ENCODE measurements at regions not wholly inside any gene's neighbourhood (a gene's known extent, or its start where the extent isn't known, plus 50 kb on each side); places are given as distances from the start of the nearest gene placed in this dataset.
"Not testable (repeated sequence)": the region's sequence is repeated elsewhere in the genome, so short reads cannot be mapped to it uniquely, and the experiment has no call there.

DNA sequence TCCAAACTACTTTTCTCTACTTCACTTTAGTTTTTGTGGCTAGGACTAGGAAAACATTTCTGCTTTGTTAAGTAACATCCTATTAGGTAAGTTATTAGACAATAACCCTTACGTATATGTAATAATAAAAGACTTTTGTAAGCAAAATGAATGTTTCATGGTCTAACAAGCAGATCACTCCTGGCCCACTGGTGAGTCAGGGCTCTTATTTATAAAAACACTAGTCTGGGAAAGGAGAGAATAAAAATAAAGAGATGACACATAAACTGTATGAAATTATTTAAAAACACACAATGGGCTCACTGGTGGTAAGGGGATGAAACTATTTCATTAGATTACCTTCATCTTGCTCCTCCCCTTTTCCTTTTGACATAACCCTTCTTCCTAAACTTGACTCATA, 2212.2 kb upstream of the ACO1 start:
- no peak for DNase-seq (ENCODE audit: low read depth in 2 of 3, low spot score in 1 of 3)

DNA sequence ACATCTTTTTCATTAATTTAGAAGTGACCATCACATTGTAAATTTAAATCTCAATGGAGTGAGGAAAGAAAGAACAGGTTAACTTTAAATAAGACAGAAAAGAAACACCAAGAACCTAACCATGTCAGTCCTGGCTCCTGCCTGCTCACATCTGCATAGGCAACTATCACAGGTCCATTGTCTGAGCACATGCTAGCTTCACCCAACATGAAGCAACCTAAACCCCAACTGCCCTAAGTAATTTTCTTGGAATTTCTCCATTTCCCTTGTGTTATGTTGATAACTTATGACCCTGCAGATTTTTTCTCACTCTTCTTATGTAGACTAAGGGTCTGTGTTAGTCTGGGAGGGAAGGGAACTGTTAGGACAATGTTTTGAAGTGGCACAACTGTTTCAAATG, 2205.8 kb upstream of the ACO1 start:
- DNase-seq (ENCODE audit: low read depth in 2 of 3, low spot score in 1 of 3): no peak

DNA sequence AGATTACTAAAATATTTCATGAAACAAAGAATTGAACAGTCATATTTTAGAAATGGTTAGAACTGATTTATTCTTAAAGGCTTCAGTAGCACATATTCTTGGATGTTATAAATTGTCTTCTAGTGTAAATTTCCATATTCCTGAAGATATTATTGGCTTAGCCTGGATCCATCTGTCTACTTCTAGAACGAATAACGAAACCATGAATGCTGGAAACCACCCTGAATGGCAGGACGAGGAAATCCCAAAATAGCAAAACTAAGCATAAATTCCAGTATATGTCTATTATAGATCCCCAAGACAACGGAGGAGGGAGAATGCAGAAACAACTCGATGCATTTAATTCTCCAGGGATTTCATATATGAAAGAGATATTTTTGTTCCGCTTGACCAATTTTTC, 2191.0 kb upstream of the ACO1 start:
- DNase-seq (ENCODE audit: low read depth in 2 of 3, low spot score in 1 of 3): no peak

DNA sequence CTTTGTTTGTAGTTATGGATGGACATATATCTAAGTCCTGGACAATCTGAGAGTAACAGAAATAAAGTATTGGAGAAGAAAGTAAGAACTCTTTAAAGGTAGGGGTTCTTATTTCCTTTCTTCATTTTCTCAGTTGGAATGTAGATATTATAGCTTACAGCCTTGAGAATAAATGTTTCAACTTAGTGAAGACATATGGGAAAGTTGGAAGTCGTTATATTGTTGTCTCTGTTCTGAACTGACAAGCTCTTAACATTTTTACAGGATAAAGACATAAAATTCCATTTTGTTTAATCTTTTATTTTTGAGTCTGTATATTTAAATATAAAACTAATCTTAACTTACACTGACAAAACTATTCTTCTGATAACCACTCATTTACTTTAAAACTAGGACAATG, 2187.5 kb upstream of the ACO1 start:
- DNase-seq (ENCODE audit: low read depth in 2 of 3, low spot score in 1 of 3): no peak

DNA sequence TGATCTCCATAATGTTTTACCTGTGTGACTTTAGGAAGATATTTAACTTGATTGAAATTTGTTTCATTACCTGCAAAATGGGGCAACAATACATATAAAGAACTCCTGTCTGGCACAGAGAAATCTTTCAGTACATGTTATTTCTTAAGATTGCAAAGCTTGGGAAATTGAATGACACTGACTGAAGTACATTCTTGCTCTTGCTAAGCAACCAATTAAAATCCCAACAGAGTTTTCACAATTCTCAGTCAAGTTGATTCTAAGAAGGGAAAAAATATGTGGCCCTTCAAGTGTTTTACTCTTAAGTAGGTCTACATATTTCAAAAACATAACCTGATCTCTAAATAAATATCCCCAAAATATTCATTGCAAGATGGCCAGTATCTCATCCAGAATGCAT, 2187.0 kb upstream of the ACO1 start:
- no peak for DNase-seq (ENCODE audit: low read depth in 2 of 3, low spot score in 1 of 3)

DNA sequence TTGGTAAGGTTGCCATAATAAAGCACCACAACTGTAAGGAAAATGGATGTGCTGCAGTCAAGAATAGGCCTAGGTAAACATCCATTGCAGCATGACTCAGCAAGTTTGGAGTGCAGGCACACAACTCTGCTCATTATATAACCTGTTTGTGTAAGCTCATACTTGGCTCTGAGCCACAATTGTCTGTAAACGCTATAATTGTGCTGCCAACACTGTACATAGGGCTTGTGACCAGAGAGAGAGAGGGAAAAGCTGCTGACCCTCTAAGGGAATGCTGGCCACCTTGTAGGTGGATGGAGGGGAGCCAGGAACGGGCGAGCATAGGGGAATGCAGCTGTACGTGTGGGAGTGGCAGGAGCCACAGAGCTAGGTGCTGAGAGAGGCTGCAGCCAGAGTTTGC, 2186.5 kb upstream of the ACO1 start:
- DNase-seq (ENCODE audit: low read depth in 2 of 3, low spot score in 1 of 3): no peak

DNA sequence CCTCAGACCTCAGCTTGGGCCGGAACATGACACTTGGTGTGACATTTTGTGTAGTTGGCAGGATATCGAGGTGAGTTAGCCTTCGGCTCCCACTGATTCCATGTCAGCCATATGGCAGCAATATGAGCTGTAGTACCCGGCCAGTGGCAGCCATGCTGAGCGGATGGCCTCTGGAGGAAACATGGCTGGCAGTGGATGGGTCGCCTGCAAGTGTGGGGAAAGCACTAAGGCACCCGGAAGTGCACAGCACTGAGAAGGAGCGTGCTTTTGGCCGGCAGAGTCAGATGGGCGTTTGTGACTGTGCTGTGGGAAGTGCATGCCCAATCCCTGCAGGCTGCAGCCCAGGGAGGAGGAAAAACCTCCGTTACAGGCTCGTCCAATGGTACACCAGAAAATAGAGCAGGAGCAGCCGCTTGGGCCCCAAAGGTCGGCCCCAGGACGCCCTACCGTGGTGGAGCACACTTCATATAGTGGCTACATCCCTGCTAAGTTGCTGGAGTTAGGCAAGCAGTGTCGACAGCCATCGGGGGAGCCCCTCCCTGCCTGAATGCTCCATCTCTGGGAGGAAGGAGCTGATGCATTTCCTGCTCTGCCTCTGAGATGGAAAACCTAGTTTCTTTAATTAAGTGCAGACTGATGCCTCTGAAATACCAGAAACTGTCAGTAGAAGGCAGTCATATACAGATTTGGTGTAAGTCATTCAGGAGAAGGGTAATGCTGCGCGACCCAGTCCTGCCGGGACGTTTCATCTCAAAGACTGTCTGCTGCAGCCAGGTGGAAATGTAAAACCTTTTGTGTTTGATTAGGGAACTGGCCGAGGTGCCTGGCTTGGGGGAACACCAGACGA, 2185.8 kb upstream of the ACO1 start:
- no peak for DNase-seq (ENCODE audit: low read depth in 2 of 3, low spot score in 1 of 3)

DNA sequence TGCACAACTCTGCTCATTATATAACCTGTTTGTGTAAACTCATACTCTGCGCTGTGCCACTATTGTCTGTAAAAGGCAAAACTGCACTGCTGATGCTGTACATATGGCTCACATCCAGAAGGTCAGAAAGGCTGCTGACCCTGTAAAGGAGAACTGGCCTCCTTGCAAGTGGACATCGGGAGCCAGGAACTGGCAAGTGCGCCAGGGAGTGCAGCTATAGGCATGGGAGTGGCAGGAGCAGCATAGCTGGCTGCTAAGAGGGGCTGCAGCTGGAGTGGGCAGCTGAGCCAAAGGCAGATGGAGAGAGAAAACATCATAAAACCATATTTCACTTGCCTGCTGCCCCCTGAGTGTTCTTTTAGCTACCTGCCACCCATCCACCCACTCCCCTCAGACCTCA, 2183.4 kb upstream of the ACO1 start:
- DNase-seq (ENCODE audit: low read depth in 2 of 3, low spot score in 1 of 3): no peak

DNA sequence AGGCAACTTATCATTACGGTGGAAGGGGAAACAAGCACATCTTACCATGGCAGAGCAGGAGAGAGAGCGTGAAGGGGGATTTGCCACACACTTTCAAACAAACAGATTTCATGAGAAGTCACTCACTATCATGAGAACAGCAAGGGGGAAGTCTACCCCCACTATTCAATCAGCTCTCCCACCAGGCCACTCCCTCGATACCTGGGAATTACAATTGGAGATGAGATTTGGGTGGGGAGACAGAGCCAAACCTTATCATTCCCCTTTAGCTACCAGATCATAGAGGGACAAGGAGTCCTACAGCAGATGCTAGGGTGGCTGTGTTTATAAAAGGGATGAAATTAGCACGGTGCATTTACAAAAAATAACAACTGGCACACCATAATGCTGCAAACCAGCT, 2149.4 kb upstream of the ACO1 start:
- DNase-seq (ENCODE audit: low read depth in 2 of 3, low spot score in 1 of 3): no peak

DNA sequence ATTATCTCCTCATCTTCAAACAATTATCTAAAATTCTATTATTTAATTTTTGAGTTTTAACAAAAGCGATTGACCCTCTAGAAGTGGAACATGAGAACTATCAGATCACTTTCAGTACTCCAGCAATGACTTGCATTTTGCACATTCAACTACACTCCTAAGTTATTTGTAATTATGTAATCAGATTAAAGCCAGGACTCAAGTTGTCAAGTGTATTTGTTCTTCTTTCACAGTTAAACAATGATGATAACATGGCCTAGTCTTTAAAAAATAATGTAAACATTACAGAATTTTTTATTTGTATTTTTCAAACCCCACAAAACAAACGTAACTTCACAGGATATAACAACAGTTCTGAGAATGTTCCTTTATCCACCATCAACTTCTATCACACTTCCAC, 2148.9 kb upstream of the ACO1 start:
- no peak for DNase-seq (ENCODE audit: low read depth in 2 of 3, low spot score in 1 of 3)

DNA sequence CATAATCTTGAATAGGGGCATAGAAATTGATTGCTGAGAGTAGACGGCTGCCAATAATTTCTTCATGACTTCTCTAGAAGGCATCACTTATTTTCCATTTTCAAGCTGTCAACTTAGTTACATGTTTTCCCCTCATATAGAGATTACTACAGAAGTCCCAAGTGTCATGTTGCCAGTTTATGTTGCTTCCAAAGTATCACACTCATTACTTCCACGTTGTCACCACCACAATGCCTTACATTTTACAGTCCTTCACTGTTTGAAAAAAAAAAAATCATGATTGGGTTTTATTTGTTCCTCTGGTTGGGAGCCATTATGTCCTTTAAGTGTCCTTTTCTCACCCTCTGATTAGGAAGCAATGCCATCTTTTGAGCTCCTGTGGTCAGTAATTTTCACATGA, 2144.6 kb upstream of the ACO1 start:
- no peak for DNase-seq (ENCODE audit: low read depth in 2 of 3, low spot score in 1 of 3)

DNA sequence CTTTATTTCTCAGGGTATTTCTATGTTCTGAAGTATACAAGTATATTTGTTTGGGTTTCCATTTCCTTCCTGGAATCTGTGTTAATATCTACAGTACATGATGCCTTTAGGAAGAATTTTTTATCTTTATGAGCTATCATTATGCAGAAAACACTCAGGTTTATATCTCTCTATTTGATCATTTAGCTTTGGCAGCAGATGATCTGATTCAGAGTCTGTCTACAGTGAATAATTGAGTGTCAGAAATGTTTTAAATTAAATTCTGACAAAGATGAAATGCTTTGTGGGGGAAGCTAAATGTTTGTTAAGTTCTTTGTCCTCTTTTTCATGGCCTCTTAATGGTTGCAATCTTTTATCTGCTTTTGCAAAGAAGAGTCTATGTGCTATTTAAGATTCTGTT, 2141.0 kb upstream of the ACO1 start:
- no peak for DNase-seq (ENCODE audit: low read depth in 2 of 3, low spot score in 1 of 3)

DNA sequence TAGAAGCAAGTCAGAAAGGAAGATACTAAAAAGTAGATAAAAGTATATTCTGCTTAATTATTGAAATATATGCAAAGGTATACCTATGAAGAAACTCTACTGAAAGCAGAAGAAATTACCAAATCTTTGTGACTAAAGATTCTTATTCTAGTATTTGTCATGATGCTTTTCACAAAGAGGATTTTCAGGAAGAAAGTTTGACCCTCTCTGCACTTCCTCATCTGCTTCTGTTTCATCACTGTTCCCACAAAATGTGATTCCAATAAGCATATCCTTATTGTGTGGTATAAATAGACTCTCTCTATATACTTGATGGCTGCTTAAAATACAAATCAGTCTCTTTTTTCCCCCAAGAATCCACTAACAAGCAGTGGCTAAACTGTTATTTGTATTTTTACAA, 2139.6 kb upstream of the ACO1 start:
- no peak for DNase-seq (ENCODE audit: low read depth in 2 of 3, low spot score in 1 of 3)

DNA sequence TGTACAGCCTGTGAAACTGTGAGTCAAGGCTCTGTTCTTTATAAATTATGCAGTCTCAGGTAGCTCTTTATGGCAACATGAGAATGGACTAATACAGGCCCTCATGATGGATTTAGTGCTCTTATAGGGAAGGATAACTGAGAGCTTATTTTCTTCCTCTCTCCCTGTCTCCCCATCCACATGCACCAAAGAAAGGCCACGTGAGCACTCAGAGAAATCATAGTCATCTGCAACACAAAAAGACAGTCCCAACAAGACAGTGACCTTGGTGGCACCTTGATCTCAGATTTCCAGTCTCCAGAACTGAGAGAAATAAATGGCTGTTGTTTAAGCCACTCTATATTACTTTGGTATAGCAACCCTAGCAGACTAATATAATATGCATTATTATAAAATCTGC, 2133.6 kb upstream of the ACO1 start:
- DNase-seq (ENCODE audit: low read depth in 2 of 3, low spot score in 1 of 3): no peak

DNA sequence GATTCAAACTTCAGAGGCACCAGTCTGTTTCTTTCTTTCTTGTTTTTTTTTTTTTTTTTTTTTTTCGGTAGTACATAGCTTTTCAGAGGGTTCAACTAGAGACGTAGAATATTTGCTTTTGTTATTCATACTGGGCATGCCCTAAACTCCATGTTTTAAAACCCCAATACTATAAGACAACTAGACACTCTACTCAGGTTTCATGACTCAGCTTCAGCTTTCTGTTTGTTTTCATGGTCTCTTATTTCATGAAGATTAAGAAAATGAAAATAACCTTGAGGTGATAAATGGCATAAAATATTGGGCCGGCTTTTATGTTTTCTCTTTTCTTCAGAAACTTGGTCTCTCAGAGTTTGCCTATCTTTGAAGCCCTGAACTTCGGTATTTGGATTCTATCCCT, 2126.3 kb upstream of the ACO1 start:
- DNase-seq (ENCODE audit: low read depth in 2 of 3, low spot score in 1 of 3): no peak

DNA sequence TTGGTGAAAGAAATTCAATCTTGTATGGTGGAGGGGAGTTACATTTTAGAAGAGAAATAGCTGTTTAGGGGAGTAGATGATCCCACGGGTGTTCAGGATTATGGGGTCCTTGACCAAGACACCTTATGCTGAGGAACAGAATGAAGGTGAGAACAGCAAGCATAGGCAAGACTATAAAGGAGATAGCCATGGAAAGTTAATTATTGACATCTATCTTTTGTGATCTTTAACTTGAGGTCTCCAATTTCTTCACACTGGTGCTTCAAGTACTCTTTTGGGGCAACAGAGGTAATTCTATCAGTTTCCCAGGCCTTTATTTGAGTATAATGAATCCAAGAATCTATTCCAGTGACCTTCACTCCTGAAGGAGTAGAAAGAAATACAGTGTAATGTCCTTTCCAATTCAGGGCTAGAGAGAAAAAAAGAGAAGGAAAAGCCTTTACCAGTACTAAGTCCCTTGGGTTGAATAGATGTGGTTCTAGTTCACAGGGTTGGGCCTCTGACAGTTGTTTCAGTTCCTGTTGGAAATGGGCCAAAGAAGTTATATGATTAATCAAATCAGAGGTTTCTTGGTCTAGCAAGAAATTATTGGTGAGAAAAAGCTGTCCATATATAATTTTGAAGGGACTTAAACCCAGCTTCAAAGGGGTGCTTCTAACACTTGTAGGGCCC, 2104.1 kb upstream of the ACO1 start:
- DNase-seq (ENCODE audit: low read depth in 2 of 3, low spot score in 1 of 3): no peak

DNA sequence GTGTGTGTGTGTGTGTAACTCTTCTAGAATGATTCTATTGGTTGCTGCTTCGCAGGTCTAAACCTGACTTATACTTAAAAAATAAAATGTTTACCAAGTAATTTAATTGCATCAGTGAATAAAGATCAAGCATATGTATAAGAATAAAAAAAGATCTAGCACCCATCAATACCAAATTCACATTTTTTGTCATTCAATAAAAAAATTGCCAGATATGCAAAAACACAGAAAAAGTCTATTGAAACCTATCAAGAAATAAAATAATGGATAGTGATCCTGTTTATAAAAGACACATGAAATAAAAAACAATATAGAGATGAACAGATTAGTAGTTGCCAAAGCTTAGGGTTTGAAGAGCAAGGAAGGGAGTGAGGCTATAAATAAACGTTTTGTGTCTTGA, 2095.0 kb upstream of the ACO1 start:
- no peak for DNase-seq (ENCODE audit: low read depth in 2 of 3, low spot score in 1 of 3)

DNA sequence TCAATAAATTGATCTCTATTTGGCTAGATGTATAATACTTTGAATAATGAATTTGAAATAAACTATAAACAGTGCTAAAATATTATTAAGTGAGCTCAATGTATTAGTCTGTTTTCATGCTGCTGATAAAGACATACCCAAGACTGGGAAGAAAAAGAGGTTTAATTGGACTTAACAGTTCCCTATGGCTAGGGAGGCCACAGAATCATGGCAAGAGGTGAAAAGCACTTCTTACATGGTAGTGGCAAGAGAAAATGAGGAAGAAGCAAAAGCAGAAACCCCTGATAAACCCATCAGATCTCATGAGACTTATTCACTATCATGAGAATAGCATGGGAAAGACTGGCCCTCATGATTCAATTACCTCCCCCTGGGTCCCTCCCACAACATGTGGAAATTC, 2092.4 kb upstream of the ACO1 start:
- DNase-seq (ENCODE audit: low read depth in 2 of 3, low spot score in 1 of 3): not testable (repeated sequence)

DNA sequence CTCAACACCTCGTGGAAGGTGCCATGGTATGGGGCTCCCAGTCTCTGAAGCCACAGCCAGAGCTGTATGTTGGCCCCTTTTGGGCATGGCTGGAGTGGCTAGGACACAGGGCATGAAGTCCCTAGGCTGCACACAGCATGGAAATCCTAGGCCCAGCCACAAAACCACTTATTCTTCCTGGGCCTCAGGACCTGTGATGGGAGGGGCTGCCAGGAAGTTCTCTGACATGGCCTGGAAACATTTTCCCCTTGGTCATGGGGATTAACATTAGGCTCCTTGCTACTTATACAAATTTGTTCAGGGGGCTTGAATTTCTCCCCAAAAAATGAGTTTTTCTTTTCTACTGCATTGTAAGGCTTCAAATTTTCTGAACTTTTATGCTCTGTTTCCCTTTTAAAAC, 2091.2 kb upstream of the ACO1 start:
- no peak for DNase-seq (ENCODE audit: low read depth in 2 of 3, low spot score in 1 of 3)

DNA sequence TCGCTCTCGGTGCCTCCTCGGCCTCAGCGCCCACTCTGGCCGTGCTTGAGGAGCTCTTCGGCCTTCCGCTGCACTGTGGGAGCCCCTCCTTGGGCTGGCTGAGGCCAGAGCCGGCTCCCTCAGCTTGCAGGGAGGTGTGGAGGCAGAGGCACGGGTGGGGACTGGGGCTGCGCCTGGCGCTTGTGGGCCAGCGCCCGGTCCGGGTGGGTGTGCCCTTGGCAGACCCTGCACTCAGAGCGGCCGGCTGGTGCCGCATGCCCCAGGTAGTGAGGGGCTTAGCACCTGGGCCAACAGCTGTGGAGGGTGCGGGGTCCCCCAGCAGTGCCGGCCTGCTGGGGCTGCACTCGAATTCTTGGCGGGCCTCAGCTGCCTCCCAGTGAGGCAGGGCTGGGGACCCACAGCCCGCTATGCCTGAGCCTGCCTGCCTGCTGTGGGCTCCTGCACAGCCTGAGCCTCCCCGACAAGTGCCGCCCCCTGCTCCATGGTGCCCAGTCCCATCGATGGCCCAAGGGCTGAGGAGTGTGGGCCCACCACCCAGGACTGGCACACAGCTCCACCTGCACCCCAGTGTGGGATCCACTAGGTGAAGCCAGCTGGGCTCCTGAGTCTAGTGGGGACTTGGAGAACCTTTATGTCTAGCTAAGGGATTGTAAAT, 2085.2 kb upstream of the ACO1 start:
- DNase-seq (ENCODE audit: low read depth in 2 of 3, low spot score in 1 of 3): no peak

DNA sequence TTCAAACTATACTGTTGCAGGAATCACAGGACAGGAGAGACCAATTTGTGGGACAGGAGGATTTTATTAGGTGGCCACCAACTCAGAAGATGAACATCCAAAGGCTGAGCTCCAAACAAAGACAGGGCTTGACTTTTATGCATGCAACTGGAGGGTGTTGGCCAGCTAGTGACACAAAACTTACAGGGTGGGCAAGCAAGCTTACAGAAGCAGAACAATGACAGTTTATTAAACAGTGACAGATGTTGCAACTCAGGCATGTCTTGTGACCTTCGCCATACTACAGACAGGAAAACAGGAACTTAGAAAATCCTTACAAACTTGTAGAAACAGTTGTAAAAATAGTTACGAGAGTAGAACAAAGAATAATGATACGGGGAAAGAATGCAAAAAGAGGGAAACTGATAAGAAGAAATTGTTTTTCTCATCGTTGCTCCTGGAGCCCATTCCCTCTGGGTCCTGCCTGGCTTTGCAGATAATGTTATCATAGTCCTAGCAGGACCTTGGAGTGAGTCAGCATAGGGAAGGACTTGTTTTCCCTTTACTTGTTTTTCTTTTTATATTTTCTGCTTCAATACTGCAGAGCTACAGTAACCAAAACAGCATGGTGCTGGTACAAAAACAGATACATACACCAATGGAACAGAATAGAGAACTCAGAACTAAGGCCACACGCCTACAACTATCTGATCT, 2083.0 kb upstream of the ACO1 start:
- DNase-seq (ENCODE audit: low read depth in 2 of 3, low spot score in 1 of 3): no peak

DNA sequence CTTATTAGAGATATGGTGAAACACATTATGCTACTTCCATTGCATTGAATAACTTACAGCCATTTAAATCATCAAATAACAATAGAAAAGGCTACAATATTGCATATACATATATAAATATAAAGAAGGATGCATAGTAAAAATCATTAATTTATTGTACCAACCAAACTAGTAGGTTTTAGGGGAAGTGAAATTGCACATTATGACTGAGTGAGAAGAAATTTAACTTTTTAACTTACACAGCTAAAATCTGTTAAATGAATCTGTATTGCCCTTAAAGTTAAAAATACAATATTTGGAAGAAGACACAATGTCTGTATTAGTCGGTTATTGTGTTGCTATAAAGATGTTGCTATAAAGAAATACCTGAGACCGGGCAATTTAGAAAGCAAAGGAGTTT, 2073.7 kb upstream of the ACO1 start:
- DNase-seq (ENCODE audit: low read depth in 2 of 3, low spot score in 1 of 3): no peak
